Stomach (tissue), 4 donors: ENCODE measurements at regions not wholly inside any gene's neighbourhood (a gene's known extent, or its start where the extent isn't known, plus 50 kb on each side); places are given as distances from the start of the nearest gene placed in this dataset.

Source experiments
- EP300 ChIP-seq: sonication (generic); formaldehyde crosslinking; IDR thresholded peaks from one replicate; pipeline ENCODE4 v1.6.1; 2017; ENCODE audit warnings: antibody characterized with exemption
- POLR2A ChIP-seq, 4 donors: fragments of 450-650 bp; IDR thresholded peaks; one replicate each; pipeline ENCODE4 v1.6.1; 2016; ENCODE audit warnings: antibody characterized with exemption in 4 of 4, control low read depth in 2 of 4, mild to moderate bottlenecking in 1 of 4, moderate library complexity in 1 of 4
- POLR2AphosphoS5 ChIP-seq, 3 donors: sonication (generic); formaldehyde crosslinking; IDR thresholded peaks; one replicate each; pipeline ENCODE4 v1.6.1; 2016; ENCODE audit warnings: antibody characterized with exemption in 3 of 3
- TF ChIP-seq, protein P1 (sequence below), 7 experiments: fragments of 450-650 bp in 4 of 7; fragments of 200-600 bp in 3 of 7; sonication (generic) in 3 of 7; IDR thresholded peaks; one replicate each; pipeline ENCODE4 v1.5.1; 2016 to 2019; ENCODE audit warnings: antibody characterized with exemption in 7 of 7, control low read depth in 2 of 7, mild to moderate bottlenecking in 1 of 7

- TF ChIP-seq, protein P1, sequence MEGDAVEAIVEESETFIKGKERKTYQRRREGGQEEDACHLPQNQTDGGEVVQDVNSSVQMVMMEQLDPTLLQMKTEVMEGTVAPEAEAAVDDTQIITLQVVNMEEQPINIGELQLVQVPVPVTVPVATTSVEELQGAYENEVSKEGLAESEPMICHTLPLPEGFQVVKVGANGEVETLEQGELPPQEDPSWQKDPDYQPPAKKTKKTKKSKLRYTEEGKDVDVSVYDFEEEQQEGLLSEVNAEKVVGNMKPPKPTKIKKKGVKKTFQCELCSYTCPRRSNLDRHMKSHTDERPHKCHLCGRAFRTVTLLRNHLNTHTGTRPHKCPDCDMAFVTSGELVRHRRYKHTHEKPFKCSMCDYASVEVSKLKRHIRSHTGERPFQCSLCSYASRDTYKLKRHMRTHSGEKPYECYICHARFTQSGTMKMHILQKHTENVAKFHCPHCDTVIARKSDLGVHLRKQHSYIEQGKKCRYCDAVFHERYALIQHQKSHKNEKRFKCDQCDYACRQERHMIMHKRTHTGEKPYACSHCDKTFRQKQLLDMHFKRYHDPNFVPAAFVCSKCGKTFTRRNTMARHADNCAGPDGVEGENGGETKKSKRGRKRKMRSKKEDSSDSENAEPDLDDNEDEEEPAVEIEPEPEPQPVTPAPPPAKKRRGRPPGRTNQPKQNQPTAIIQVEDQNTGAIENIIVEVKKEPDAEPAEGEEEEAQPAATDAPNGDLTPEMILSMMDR (IDR thresholded peaks at IDR 0.05), result no peak
- no peak for TF ChIP-seq POLR2AphosphoS5 (IDR thresholded peaks at IDR 0.05)
- TF ChIP-seq POLR2A (IDR thresholded peaks at IDR 0.05), result no peak
- no peak for TF ChIP-seq EP300
These were observed 493.3 kb downstream of the FAT4 start for GRCh38 chr4:125808022-125808421.
